GM23338 (cell line): ENCODE measurements at regions not wholly inside any gene's neighbourhood (a gene's known extent, or its start where the extent isn't known, plus 50 kb on each side); places are given as distances from the start of the nearest gene placed in this dataset.

Source experiments
- ATAC-seq: fragments of 200-7000 bp; cut with Tn5 transposase; 3 replicates; pipeline ENCODE4 v1.9.1; 2020
- DNase-seq: peaks from one replicate; pipeline ENCODE4 v3.0.0-alpha.2; 2015; ENCODE audit warnings: low spot score
- H2AFZ ChIP-seq: fragments of 200-600 bp; sonication (generic); 2 replicates; pipeline ENCODE4 v1.8.0; 2016; ENCODE audit warnings: antibody characterized with exemption, mild to moderate bottlenecking, moderate library complexity
- H3F3A ChIP-seq: fragments of 200-600 bp; sonication (generic); replicated peaks from 2 replicates; pipeline ENCODE4 v1.8.0; 2017; ENCODE audit warnings: antibody characterized with exemption, mixed run types, low read depth
- H3K27ac ChIP-seq: fragments of 200-600 bp; sonication (generic); 2 replicates; pipeline ENCODE4 v1.6.1; 2016; ENCODE audit warnings: low read depth
- H3K27me3 ChIP-seq: fragments of 200-600 bp; sonication (generic); 2 replicates; pipeline ENCODE4 v1.8.0; 2016; ENCODE audit warnings: mild to moderate bottlenecking, mixed run types, moderate library complexity; ENCODE audit not compliant: insufficient read depth
- H3K36me3 ChIP-seq: fragments of 200-600 bp; sonication (generic); 2 replicates; pipeline ENCODE4 v1.8.0; 2016; ENCODE audit warnings: mild to moderate bottlenecking; ENCODE audit not compliant: insufficient read depth
- H3K4me1 ChIP-seq: fragments of 200-600 bp; sonication (generic); 2 replicates; pipeline ENCODE4 v1.8.0; 2016; ENCODE audit warnings: mild to moderate bottlenecking, moderate library complexity; ENCODE audit not compliant: insufficient read depth
- H3K4me2 ChIP-seq: fragments of 200-600 bp; sonication (generic); 2 replicates; pipeline ENCODE4 v1.7.1; 2017; ENCODE audit warnings: mixed run types
- H3K4me3 ChIP-seq: fragments of 200-600 bp; sonication (generic); 2 replicates; pipeline ENCODE4 v1.6.1; 2016; ENCODE audit warnings: mixed run types
- H3K79me2 ChIP-seq: fragments of 200-600 bp; sonication (generic); replicated peaks from 2 replicates; pipeline ENCODE4 v1.8.0; 2017; ENCODE audit warnings: mild to moderate bottlenecking; ENCODE audit not compliant: insufficient read depth
- H3K9me2 ChIP-seq: fragments of 200-600 bp; sonication (generic); 2 replicates; pipeline ENCODE4 v1.8.0; 2017; ENCODE audit not compliant: insufficient read depth
- H4K20me1 ChIP-seq: fragments of 200-600 bp; sonication (generic); replicated peaks from 2 replicates; pipeline ENCODE4 v1.8.0; 2017; ENCODE audit warnings: mild to moderate bottlenecking; ENCODE audit not compliant: insufficient read depth
- H3K27ac Mint-ChIP-seq: 2 replicates; pipeline ENCODE4 v1.8.0; 2020; ENCODE audit warnings: inconsistent platforms, mild to moderate bottlenecking, moderate library complexity, mixed read lengths
- H3K27me3 Mint-ChIP-seq: 3 replicates; pipeline ENCODE4 v1.8.0; 2022; ENCODE audit warnings: low read depth, mild to moderate bottlenecking, moderate library complexity, mixed read lengths, inconsistent platforms; ENCODE audit not compliant: insufficient read depth, poor library complexity
- H3K36me3 Mint-ChIP-seq: 3 replicates; pipeline ENCODE4 v1.8.0; 2021; ENCODE audit warnings: low read depth, mild to moderate bottlenecking, inconsistent platforms, moderate library complexity, mixed read lengths
- H3K4me1 Mint-ChIP-seq: 3 replicates; pipeline ENCODE4 v1.8.0; 2020; ENCODE audit warnings: mild to moderate bottlenecking, inconsistent platforms, mixed read lengths
- H3K4me3 Mint-ChIP-seq: 3 replicates; pipeline ENCODE4 v1.8.0; 2021; ENCODE audit warnings: moderate library complexity, mild to moderate bottlenecking, inconsistent platforms, mixed read lengths
- H3K9me3 Mint-ChIP-seq: 3 replicates; pipeline ENCODE4 v1.8.0; 2020; ENCODE audit warnings: moderate library complexity, mild to moderate bottlenecking, inconsistent platforms, mixed read lengths
- CREB1 ChIP-seq: fragments of 250-450 bp; sonication (Bioruptor Pico); IDR thresholded peaks from 2 replicates; pipeline ENCODE4 v1.5.0; 2020; ENCODE audit warnings: low read depth, mild to moderate bottlenecking, moderate library complexity
- EZH2 ChIP-seq: fragments of 200-600 bp; sonication (generic); IDR thresholded peaks from one replicate; pipeline ENCODE4 v1.8.0; 2017; ENCODE audit warnings: antibody characterized with exemption, mild to moderate bottlenecking, low read depth; ENCODE audit not compliant: unreplicated experiment
- EZH2phosphoT487 ChIP-seq: fragments of 200-600 bp; sonication (generic); IDR thresholded peaks from one replicate; pipeline ENCODE4 v1.8.1; 2018; ENCODE audit warnings: antibody characterized with exemption; ENCODE audit not compliant: unreplicated experiment
- JUNB ChIP-seq: IDR thresholded peaks from one replicate; pipeline ENCODE4 v1.6.1; 2016; ENCODE audit warnings: antibody characterized with exemption; ENCODE audit not compliant: unreplicated experiment
- NANOG ChIP-seq: IDR thresholded peaks from 2 replicates; pipeline ENCODE4 v1.6.1; 2016; ENCODE audit warnings: antibody characterized with exemption, borderline replicate concordance
- POLR2AphosphoS5 ChIP-seq: IDR thresholded peaks from 2 replicates; pipeline ENCODE4 v1.6.1; 2016; ENCODE audit warnings: antibody characterized with exemption, low read depth
- STAT1 ChIP-seq: IDR thresholded peaks from one replicate; pipeline ENCODE4 v1.6.1; 2016; ENCODE audit warnings: antibody characterized with exemption; ENCODE audit not compliant: unreplicated experiment
- ZNF114 ChIP-seq: fragments of 250-450 bp; sonication (Bioruptor Pico); IDR thresholded peaks from 2 replicates; pipeline ENCODE4 v1.5.0; 2020; ENCODE audit warnings: mild to moderate bottlenecking, moderate library complexity
- ZNF331 ChIP-seq: fragments of 250-450 bp; sonication (Bioruptor Pico); IDR thresholded peaks from 2 replicates; pipeline ENCODE4 v1.5.0; 2020; ENCODE audit warnings: low read depth, mild to moderate bottlenecking, moderate library complexity
- TF ChIP-seq, protein P1 (sequence below): IDR thresholded peaks from 2 replicates; pipeline ENCODE4 v1.6.1; 2016; ENCODE audit warnings: antibody characterized with exemption
- TF ChIP-seq, protein P2 (sequence below): IDR thresholded peaks from one replicate; pipeline ENCODE4 v1.6.1; 2018; ENCODE audit warnings: antibody characterized with exemption; ENCODE audit not compliant: unreplicated experiment
- TF ChIP-seq, protein P3 (sequence below), 2 experiments: fragments of 200-600 bp in 1 of 2; sonication (generic) in 1 of 2; conservative IDR thresholded peaks; 2 replicates each; pipeline versions ENCODE4 v1.5.1 to v1.6.1; 2016 to 2017; ENCODE audit warnings: antibody characterized with exemption in 2 of 2, low read depth in 2 of 2, mild to moderate bottlenecking in 2 of 2, moderate library complexity in 1 of 2
- TF ChIP-seq, protein P4 (sequence below): fragments of 250-450 bp; sonication (Bioruptor Pico); IDR thresholded peaks from 2 replicates; pipeline ENCODE4 v1.5.0; 2020; ENCODE audit warnings: mild to moderate bottlenecking, moderate library complexity

DNA sequence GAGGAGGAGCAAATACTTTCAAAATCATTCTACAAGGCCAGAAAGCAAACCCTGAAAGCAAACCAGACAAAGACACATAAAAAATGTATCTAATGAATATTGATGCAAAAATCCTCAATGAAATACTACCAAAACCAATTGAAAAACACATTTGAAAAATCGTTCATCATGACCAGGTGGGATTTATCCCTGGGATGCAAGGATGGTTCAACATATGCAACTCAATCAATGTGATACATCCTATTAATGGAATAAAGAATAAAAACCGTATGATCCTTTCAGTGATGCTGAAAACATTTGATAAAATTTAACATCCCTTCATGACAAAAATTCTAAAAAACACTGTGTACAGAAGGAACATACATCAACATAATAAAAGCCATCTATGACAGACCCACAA lies 337.6 kb downstream of the NNT start:
- Mint-ChIP-seq H3K9me3 (peaks cover 23% of the 10 kb centered on the region), H3K36me3 (peaks cover 8% of the 10 kb centered on the region; the same call in 1 of the 3 replicates)
- no peak for ATAC-seq

More for the DNA sequence above, 337.6 kb downstream of the NNT start:
- no peak overlapping the region for H2AFZ ChIP-seq
- Mint-ChIP-seq H3K27ac (no peak overlapping the region), H3K4me1 (no peaks in the 10 kb centered on the region), H3K27me3 (no peaks in the 10 kb centered on the region), H3K4me3 (no peak overlapping the region)
- no peaks in the 10 kb centered on the region for H4K20me1 ChIP-seq
- DNase-seq = no peak
- no peaks in the 10 kb centered on the region for H3K4me1 ChIP-seq
- no peak overlapping the region for H3K4me2 ChIP-seq
- H3K36me3 ChIP-seq = no peaks in the 10 kb centered on the region
- H3K9me2 ChIP-seq = peaks cover 9% of the 10 kb centered on the region
- TF ChIP-seq CREB1 (CRISPR knock-in tag) = no peak
- TF ChIP-seq POLR2AphosphoS5 = no peak
- no peak for TF ChIP-seq ZNF114 (CRISPR knock-in tag)
- TF ChIP-seq EZH2 = no peak
- no peak for TF ChIP-seq NANOG
- TF ChIP-seq, protein P1, sequence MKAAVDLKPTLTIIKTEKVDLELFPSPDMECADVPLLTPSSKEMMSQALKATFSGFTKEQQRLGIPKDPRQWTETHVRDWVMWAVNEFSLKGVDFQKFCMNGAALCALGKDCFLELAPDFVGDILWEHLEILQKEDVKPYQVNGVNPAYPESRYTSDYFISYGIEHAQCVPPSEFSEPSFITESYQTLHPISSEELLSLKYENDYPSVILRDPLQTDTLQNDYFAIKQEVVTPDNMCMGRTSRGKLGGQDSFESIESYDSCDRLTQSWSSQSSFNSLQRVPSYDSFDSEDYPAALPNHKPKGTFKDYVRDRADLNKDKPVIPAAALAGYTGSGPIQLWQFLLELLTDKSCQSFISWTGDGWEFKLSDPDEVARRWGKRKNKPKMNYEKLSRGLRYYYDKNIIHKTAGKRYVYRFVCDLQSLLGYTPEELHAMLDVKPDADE = no peak
- TF ChIP-seq, protein P2, sequence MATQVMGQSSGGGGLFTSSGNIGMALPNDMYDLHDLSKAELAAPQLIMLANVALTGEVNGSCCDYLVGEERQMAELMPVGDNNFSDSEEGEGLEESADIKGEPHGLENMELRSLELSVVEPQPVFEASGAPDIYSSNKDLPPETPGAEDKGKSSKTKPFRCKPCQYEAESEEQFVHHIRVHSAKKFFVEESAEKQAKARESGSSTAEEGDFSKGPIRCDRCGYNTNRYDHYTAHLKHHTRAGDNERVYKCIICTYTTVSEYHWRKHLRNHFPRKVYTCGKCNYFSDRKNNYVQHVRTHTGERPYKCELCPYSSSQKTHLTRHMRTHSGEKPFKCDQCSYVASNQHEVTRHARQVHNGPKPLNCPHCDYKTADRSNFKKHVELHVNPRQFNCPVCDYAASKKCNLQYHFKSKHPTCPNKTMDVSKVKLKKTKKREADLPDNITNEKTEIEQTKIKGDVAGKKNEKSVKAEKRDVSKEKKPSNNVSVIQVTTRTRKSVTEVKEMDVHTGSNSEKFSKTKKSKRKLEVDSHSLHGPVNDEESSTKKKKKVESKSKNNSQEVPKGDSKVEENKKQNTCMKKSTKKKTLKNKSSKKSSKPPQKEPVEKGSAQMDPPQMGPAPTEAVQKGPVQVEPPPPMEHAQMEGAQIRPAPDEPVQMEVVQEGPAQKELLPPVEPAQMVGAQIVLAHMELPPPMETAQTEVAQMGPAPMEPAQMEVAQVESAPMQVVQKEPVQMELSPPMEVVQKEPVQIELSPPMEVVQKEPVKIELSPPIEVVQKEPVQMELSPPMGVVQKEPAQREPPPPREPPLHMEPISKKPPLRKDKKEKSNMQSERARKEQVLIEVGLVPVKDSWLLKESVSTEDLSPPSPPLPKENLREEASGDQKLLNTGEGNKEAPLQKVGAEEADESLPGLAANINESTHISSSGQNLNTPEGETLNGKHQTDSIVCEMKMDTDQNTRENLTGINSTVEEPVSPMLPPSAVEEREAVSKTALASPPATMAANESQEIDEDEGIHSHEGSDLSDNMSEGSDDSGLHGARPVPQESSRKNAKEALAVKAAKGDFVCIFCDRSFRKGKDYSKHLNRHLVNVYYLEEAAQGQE = no peak
- TF ChIP-seq, protein P3, sequence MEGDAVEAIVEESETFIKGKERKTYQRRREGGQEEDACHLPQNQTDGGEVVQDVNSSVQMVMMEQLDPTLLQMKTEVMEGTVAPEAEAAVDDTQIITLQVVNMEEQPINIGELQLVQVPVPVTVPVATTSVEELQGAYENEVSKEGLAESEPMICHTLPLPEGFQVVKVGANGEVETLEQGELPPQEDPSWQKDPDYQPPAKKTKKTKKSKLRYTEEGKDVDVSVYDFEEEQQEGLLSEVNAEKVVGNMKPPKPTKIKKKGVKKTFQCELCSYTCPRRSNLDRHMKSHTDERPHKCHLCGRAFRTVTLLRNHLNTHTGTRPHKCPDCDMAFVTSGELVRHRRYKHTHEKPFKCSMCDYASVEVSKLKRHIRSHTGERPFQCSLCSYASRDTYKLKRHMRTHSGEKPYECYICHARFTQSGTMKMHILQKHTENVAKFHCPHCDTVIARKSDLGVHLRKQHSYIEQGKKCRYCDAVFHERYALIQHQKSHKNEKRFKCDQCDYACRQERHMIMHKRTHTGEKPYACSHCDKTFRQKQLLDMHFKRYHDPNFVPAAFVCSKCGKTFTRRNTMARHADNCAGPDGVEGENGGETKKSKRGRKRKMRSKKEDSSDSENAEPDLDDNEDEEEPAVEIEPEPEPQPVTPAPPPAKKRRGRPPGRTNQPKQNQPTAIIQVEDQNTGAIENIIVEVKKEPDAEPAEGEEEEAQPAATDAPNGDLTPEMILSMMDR (conservative IDR thresholded peaks at IDR 0.05; ENCODE audit: low read depth in 2 of 2) = no peak
- TF ChIP-seq JUNB = no peak
- TF ChIP-seq ZNF331 = no peak
- TF ChIP-seq EZH2phosphoT487 = no peak
- TF ChIP-seq STAT1 = no peak
- TF ChIP-seq, protein P4, sequence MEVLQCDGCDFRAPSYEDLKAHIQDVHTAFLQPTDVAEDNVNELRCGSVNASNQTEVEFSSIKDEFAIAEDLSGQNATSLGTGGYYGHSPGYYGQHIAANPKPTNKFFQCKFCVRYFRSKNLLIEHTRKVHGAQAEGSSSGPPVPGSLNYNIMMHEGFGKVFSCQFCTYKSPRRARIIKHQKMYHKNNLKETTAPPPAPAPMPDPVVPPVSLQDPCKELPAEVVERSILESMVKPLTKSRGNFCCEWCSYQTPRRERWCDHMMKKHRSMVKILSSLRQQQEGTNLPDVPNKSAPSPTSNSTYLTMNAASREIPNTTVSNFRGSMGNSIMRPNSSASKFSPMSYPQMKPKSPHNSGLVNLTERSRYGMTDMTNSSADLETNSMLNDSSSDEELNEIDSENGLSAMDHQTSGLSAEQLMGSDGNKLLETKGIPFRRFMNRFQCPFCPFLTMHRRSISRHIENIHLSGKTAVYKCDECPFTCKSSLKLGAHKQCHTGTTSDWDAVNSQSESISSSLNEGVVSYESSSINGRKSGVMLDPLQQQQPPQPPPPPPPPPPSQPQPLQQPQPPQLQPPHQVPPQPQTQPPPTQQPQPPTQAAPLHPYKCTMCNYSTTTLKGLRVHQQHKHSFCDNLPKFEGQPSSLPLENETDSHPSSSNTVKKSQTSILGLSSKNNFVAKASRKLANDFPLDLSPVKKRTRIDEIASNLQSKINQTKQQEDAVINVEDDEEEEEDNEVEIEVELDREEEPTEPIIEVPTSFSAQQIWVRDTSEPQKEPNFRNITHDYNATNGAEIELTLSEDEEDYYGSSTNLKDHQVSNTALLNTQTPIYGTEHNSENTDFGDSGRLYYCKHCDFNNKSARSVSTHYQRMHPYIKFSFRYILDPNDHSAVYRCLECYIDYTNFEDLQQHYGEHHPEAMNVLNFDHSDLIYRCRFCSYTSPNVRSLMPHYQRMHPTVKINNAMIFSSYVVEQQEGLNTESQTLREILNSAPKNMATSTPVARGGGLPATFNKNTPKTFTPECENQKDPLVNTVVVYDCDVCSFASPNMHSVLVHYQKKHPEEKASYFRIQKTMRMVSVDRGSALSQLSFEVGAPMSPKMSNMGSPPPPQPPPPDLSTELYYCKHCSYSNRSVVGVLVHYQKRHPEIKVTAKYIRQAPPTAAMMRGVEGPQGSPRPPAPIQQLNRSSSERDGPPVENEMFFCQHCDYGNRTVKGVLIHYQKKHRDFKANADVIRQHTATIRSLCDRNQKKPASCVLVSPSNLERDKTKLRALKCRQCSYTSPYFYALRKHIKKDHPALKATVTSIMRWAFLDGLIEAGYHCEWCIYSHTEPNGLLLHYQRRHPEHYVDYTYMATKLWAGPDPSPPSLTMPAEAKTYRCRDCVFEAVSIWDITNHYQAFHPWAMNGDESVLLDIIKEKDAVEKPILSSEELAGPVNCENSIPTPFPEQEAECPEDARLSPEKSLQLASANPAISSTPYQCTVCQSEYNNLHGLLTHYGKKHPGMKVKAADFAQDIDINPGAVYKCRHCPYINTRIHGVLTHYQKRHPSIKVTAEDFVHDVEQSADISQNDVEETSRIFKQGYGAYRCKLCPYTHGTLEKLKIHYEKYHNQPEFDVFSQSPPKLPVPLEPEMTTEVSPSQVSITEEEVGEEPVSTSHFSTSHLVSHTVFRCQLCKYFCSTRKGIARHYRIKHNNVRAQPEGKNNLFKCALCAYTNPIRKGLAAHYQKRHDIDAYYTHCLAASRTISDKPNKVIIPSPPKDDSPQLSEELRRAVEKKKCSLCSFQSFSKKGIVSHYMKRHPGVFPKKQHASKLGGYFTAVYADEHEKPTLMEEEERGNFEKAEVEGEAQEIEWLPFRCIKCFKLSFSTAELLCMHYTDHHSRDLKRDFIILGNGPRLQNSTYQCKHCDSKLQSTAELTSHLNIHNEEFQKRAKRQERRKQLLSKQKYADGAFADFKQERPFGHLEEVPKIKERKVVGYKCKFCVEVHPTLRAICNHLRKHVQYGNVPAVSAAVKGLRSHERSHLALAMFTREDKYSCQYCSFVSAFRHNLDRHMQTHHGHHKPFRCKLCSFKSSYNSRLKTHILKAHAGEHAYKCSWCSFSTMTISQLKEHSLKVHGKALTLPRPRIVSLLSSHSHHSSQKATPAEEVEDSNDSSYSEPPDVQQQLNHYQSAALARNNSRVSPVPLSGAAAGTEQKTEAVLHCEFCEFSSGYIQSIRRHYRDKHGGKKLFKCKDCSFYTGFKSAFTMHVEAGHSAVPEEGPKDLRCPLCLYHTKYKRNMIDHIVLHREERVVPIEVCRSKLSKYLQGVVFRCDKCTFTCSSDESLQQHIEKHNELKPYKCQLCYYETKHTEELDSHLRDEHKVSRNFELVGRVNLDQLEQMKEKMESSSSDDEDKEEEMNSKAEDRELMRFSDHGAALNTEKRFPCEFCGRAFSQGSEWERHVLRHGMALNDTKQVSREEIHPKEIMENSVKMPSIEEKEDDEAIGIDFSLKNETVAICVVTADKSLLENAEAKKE (CRISPR knock-in tag) = no peak
- no peaks in the 10 kb centered on the region for H3K27me3 ChIP-seq
- H3F3A ChIP-seq = no peaks in the 10 kb centered on the region
- no peak overlapping the region for H3K4me3 ChIP-seq
- H3K79me2 ChIP-seq = no peaks in the 10 kb centered on the region
- no peak overlapping the region for H3K27ac ChIP-seq
